IMR-90 (cell line): ENCODE measurements at regions not wholly inside any gene's neighbourhood (a gene's known extent, or its start where the extent isn't known, plus 50 kb on each side); places are given as distances from the start of the nearest gene placed in this dataset.

ENCODE experiments used
- ATAC-seq: fragments of 200-7000 bp; cut with Tn5 transposase; 2 replicates; pipeline ENCODE4 v1.9.1; 2020; ENCODE audit warnings: low read depth, mild to moderate bottlenecking, moderate library complexity
- BruUV-seq: library from RNA; stranded (reverse); fragments of 400-500 nt; replicated peaks from 2 replicates; lab custom pipeline; 2021; lab: Mats Ljungman, UMichigan
- CTCF ChIA-PET: fragments of 300-600 bp; formaldehyde crosslinking; extraction: SDS; loops from one replicate; lab custom pipeline; 2021; ENCODE audit warnings: antibody characterized with exemption; lab: Yijun Ruan, JAX
- POLR2A ChIA-PET: fragments of 300-600 bp; sonication (Branson Sonifier 250); formaldehyde crosslinking; loops from one replicate; lab custom pipeline; 2022; ENCODE audit warnings: antibody characterized with exemption; ENCODE audit not compliant: unreplicated experiment; lab: Charles Lee
- DNase-seq: peaks from one replicate; pipeline ENCODE4 v3.0.0; 2013
- H2AFZ ChIP-seq: replicated peaks from 2 replicates; pipeline ENCODE3; 2013; ENCODE audit warnings: low read length, mild to moderate bottlenecking; ENCODE audit not compliant: poor library complexity
- H2AK5ac ChIP-seq: 2 replicates; pipeline ENCODE4 v1.6.1; 2013; ENCODE audit warnings: low read depth, low read length, inconsistent platforms
- H2AK9ac ChIP-seq: replicated peaks from 2 replicates; pipeline ENCODE3; 2013; ENCODE audit warnings: mild to moderate bottlenecking, low read depth, low read length, moderate library complexity; ENCODE audit not compliant: poor library complexity
- H2BK120ac ChIP-seq: 2 replicates; pipeline ENCODE4 v1.6.1; 2013; ENCODE audit warnings: low read depth, low read length, inconsistent platforms
- H2BK15ac ChIP-seq: 3 replicates; pipeline ENCODE4 v1.6.1; 2013; ENCODE audit warnings: low read depth, low read length, inconsistent platforms
- H2BK20ac ChIP-seq: 2 replicates; pipeline ENCODE4 v1.6.1; 2013; ENCODE audit warnings: low read depth, mild to moderate bottlenecking, inconsistent platforms, low read length, moderate library complexity
- H2BK5ac ChIP-seq: 2 replicates; pipeline ENCODE4 v1.6.1; 2013; ENCODE audit warnings: mild to moderate bottlenecking, low read depth, low read length, inconsistent platforms; ENCODE audit not compliant: poor library complexity, severe bottlenecking
- H3K14ac ChIP-seq: replicated peaks from 2 replicates; pipeline ENCODE4 v1.6.1; 2013; ENCODE audit warnings: low read depth, low read length, inconsistent platforms
- H3K18ac ChIP-seq: 2 replicates; pipeline ENCODE4 v1.6.1; 2013; ENCODE audit warnings: low read depth, low read length, control low read depth
- H3K23ac ChIP-seq: 2 replicates; pipeline ENCODE4 v1.6.1; 2013; ENCODE audit warnings: low read depth, low read length, inconsistent platforms
- H3K27ac ChIP-seq: 2 replicates; pipeline ENCODE4 v1.5.1; 2013; ENCODE audit warnings: mild to moderate bottlenecking, control low read depth, low read length; ENCODE audit not compliant: insufficient read depth
- H3K27me3 ChIP-seq: 2 replicates; pipeline ENCODE4 v1.6.1; 2013; ENCODE audit warnings: low read length; ENCODE audit not compliant: control insufficient read depth, insufficient read depth
- H3K36me3 ChIP-seq: 2 replicates; pipeline ENCODE4 v1.6.1; 2013; ENCODE audit warnings: low read length, mixed read lengths; ENCODE audit not compliant: control insufficient read depth, insufficient read depth
- H3K4ac ChIP-seq: 2 replicates; pipeline ENCODE4 v1.6.1; 2013; ENCODE audit warnings: low read depth, low read length, inconsistent platforms
- H3K4me1 ChIP-seq: 2 replicates; pipeline ENCODE4 v1.6.1; 2013; ENCODE audit warnings: low read length, mixed read lengths; ENCODE audit not compliant: control insufficient read depth, insufficient read depth
- H3K4me2 ChIP-seq: 2 replicates; pipeline ENCODE4 v1.6.1; 2013; ENCODE audit warnings: low read depth, mild to moderate bottlenecking, control low read depth, low read length, moderate library complexity
- H3K4me3 ChIP-seq: 2 replicates; pipeline ENCODE4 v1.5.1; 2013; ENCODE audit warnings: low read depth, mild to moderate bottlenecking, control low read depth, low read length, moderate library complexity; ENCODE audit not compliant: insufficient read depth
- H3K56ac ChIP-seq: 2 replicates; pipeline ENCODE4 v1.6.1; 2013; ENCODE audit warnings: low read length, inconsistent platforms; ENCODE audit not compliant: insufficient read depth; ENCODE audit errors: extremely low read depth
- H3K79me1 ChIP-seq, 2 experiments: 2 replicates each; pipeline ENCODE4 v1.6.1; 2013; ENCODE audit warnings: low read length in 2 of 2, inconsistent platforms in 1 of 2, low read depth in 1 of 2
- H3K9ac ChIP-seq: 2 replicates; pipeline ENCODE4 v1.6.1; 2013; ENCODE audit warnings: low read depth, low read length, control low read depth
- H3K9me1 ChIP-seq: 2 replicates; pipeline ENCODE4 v1.6.1; 2013; ENCODE audit warnings: low read length, inconsistent platforms; ENCODE audit not compliant: insufficient read depth
- H3K9me3 ChIP-seq: 2 replicates; pipeline ENCODE4 v1.6.1; 2013; ENCODE audit warnings: low read length; ENCODE audit not compliant: control insufficient read depth, insufficient read depth
- H4K20me1 ChIP-seq: 2 replicates; pipeline ENCODE4 v1.6.1; 2013; ENCODE audit warnings: low read length, inconsistent platforms; ENCODE audit not compliant: insufficient read depth
- H4K5ac ChIP-seq: 2 replicates; pipeline ENCODE4 v1.6.1; 2013; ENCODE audit warnings: mild to moderate bottlenecking, low read depth, low read length, control low read depth
- H4K8ac ChIP-seq, 2 experiments: 2 replicates each; pipeline ENCODE4 v1.6.1; 2013; ENCODE audit warnings: low read depth in 2 of 2, low read length in 2 of 2, control low read depth in 1 of 2, inconsistent platforms in 1 of 2
- H4K91ac ChIP-seq: 2 replicates; pipeline ENCODE4 v1.6.1; 2013; ENCODE audit warnings: low read depth, low read length, inconsistent platforms; ENCODE audit not compliant: insufficient read depth
- BHLHE40 ChIP-seq: fragments of 150-350 bp; IDR thresholded peaks from 2 replicates; pipeline ENCODE4 v1.6.1; 2016; ENCODE audit warnings: mild to moderate bottlenecking, low read depth, low read length
- CEBPB ChIP-seq: IDR thresholded peaks from 2 replicates; pipeline ENCODE4 v1.6.1; 2012; ENCODE audit warnings: low read depth, low read length, improper control_type of control experiment
- CHD1 ChIP-seq: IDR thresholded peaks from 2 replicates; pipeline ENCODE4 v1.6.1; 2012; ENCODE audit warnings: low read depth, low read length, improper control_type of control experiment
- CTCF ChIP-seq: conservative IDR thresholded peaks from 2 replicates; pipeline ENCODE4 v1.5.1; 2012; ENCODE audit warnings: mild to moderate bottlenecking, low read depth, low read length, improper control_type of control experiment
- ELK1 ChIP-seq: fragments of 150-350 bp; IDR thresholded peaks from 2 replicates; pipeline ENCODE4 v1.6.1; 2016; ENCODE audit warnings: low read depth, mild to moderate bottlenecking, low read length, moderate library complexity, borderline replicate concordance
- FOS ChIP-seq: fragments of 150-350 bp; IDR thresholded peaks from 2 replicates; pipeline ENCODE4 v1.6.1; 2016; ENCODE audit warnings: low read depth, low read length
- MAFK ChIP-seq: IDR thresholded peaks from 2 replicates; pipeline ENCODE4 v1.6.1; 2012; ENCODE audit warnings: low read depth, low read length, improper control_type of control experiment
- MAZ ChIP-seq: IDR thresholded peaks from 2 replicates; pipeline ENCODE4 v1.6.1; 2012; ENCODE audit warnings: low read depth, mild to moderate bottlenecking, low read length, improper control_type of control experiment, moderate library complexity, borderline replicate concordance
- MXI1 ChIP-seq: IDR thresholded peaks from 2 replicates; pipeline ENCODE4 v1.6.1; 2012; ENCODE audit warnings: low read depth, mild to moderate bottlenecking, low read length, moderate library complexity, borderline replicate concordance
- NFE2L2 ChIP-seq: fragments of 150-350 bp; IDR thresholded peaks from 2 replicates; pipeline ENCODE4 v1.6.1; 2016; ENCODE audit warnings: low read depth, mild to moderate bottlenecking, low read length
- POLR2A ChIP-seq: IDR thresholded peaks from 2 replicates; pipeline ENCODE4 v1.6.1; 2012; ENCODE audit warnings: mild to moderate bottlenecking, low read depth, low read length
- RAD21 ChIP-seq: IDR thresholded peaks from 2 replicates; pipeline ENCODE4 v1.6.1; 2012; ENCODE audit warnings: low read length, improper control_type of control experiment
- RCOR1 ChIP-seq: IDR thresholded peaks from 2 replicates; pipeline ENCODE4 v1.6.1; 2012; ENCODE audit warnings: mild to moderate bottlenecking, low read length, improper control_type of control experiment; ENCODE audit not compliant: insufficient replicate concordance
- RFX5 ChIP-seq: IDR thresholded peaks from 2 replicates; pipeline ENCODE4 v1.8.0; 2012; ENCODE audit warnings: low read depth, mild to moderate bottlenecking, low read length, moderate library complexity
- SMC3 ChIP-seq: fragments of 150-350 bp; IDR thresholded peaks from 2 replicates; pipeline ENCODE4 v1.6.1; 2016; ENCODE audit warnings: low read depth, mild to moderate bottlenecking, antibody characterized with exemption, low read length, moderate library complexity
- USF2 ChIP-seq: fragments of 150-350 bp; IDR thresholded peaks from 2 replicates; pipeline ENCODE4 v1.6.1; 2017; ENCODE audit warnings: mild to moderate bottlenecking, antibody characterized with exemption, low read length, low read depth
- dilution Hi-C: fragments of 300-500 bp; cut with HindIII; formaldehyde crosslinking; loops from one replicate; pipeline ENCODE4 v1.14.3; 2018; ENCODE audit warnings: low sequenced_read_pairs; ENCODE audit not compliant: unreplicated experiment
- in situ Hi-C: fragments of 300-500 bp; cut with MboI; formaldehyde crosslinking; loops from 3 replicates; pipeline ENCODE4 v1.14.3; 2019; ENCODE audit warnings: low sequenced_read_pairs, inconsistent platforms, mixed read lengths
- intact Hi-C: fragments of 100-400 bp; cut with micrococcal nuclease; formaldehyde crosslinking; loops from 2 replicates; pipeline ENCODE4 v1.10.0; 2022

GRCh38 chr13:74645586-74645985 lies 511.4 kb upstream of the KLF12 start:
- Histone ChIP-seq H3K27ac (no peak overlapping the region), H2AK9ac (no peak overlapping the region), H4K20me1 (no peaks in the 10 kb centered on the region), H2AK5ac (no peak overlapping the region), H4K5ac (no peak overlapping the region), H3K9ac (no peak overlapping the region), H4K91ac (no peak overlapping the region), H3K4me3 (no peak overlapping the region), H3K4me2 (no peak overlapping the region), H3K14ac (no peak overlapping the region), H3K9me1 (no peaks in the 10 kb centered on the region), H3K18ac (no peak overlapping the region), H2BK120ac (no peak overlapping the region), H3K4me1 (no peaks in the 10 kb centered on the region), H3K36me3 (no peaks in the 10 kb centered on the region), H3K4ac (no peak overlapping the region), H2AFZ (no peak overlapping the region), H3K56ac (no peak overlapping the region), H3K23ac (no peak overlapping the region), H2BK5ac (no peak overlapping the region), H2BK15ac (no peak overlapping the region), H4K8ac (no peak overlapping the region), H3K9me3 (no peaks in the 10 kb centered on the region), H3K27me3 (no peaks in the 10 kb centered on the region; the same call in 1 of the 2 replicates), H2BK20ac (no peak overlapping the region), H3K79me1 (no peaks in the 10 kb centered on the region)
- no peak for TF ChIP-seq SMC3
- no peak for TF ChIP-seq FOS
- no peak for TF ChIP-seq RAD21
- TF ChIP-seq CHD1 = no peak
- TF ChIP-seq RFX5 = no peak
- no peak for TF ChIP-seq MAFK
- TF ChIP-seq CEBPB = no peak
- TF ChIP-seq USF2 = no peak
- TF ChIP-seq CTCF = no peak
- TF ChIP-seq BHLHE40 = no peak
- no peak for TF ChIP-seq POLR2A
- no peak for TF ChIP-seq ELK1
- no peak for TF ChIP-seq NFE2L2
- TF ChIP-seq RCOR1 = no peak
- no peak for TF ChIP-seq MAZ
- no peak for TF ChIP-seq MXI1
- DNase-seq (no peak), ATAC-seq (no peak)
- dilution Hi-C loops = no loop called here
- in situ Hi-C loops = no loop called here
- BruUV-seq = no TSS peak
- intact Hi-C loops = no loop called here
- ChIA-PET CTCF (no interaction called here), POLR2A (no interaction called here)
